Glutamatergic neuron (in vitro differentiated cells): ENCODE measurements at regions not wholly inside any gene's neighbourhood (a gene's known extent, or its start where the extent isn't known, plus 50 kb on each side); places are given as distances from the start of the nearest gene placed in this dataset.

Experiments used
- DNase-seq: peaks from one replicate; pipeline ENCODE4 v3.0.0; 2022
- H3K27ac Mint-ChIP-seq: one replicate; pipeline ENCODE4 v1.8.0; 2020; ENCODE audit warnings: mild to moderate bottlenecking, mixed read lengths, inconsistent platforms; ENCODE audit not compliant: unreplicated experiment
- H3K27me3 Mint-ChIP-seq: one replicate; pipeline ENCODE4 v1.8.0; 2020; ENCODE audit warnings: mild to moderate bottlenecking, moderate library complexity, mixed read lengths, inconsistent platforms; ENCODE audit not compliant: unreplicated experiment
- H3K36me3 Mint-ChIP-seq: one replicate; pipeline ENCODE4 v1.8.0; 2020; ENCODE audit warnings: mild to moderate bottlenecking, mixed read lengths, inconsistent platforms; ENCODE audit not compliant: unreplicated experiment
- H3K4me1 Mint-ChIP-seq: one replicate; pipeline ENCODE4 v1.8.0; 2020; ENCODE audit warnings: mild to moderate bottlenecking, low read depth, mixed read lengths, inconsistent platforms; ENCODE audit not compliant: unreplicated experiment
- H3K4me3 Mint-ChIP-seq: one replicate; pipeline ENCODE4 v1.8.0; 2020; ENCODE audit warnings: mild to moderate bottlenecking, mixed read lengths, inconsistent platforms; ENCODE audit not compliant: unreplicated experiment
- H3K9me3 Mint-ChIP-seq: one replicate; pipeline ENCODE4 v1.8.0; 2020; ENCODE audit warnings: mild to moderate bottlenecking, moderate library complexity, mixed read lengths, inconsistent platforms; ENCODE audit not compliant: unreplicated experiment
- CTCF ChIP-seq: fragments of 200-600 bp; sonication (generic); IDR thresholded peaks from one replicate; pipeline ENCODE4 v1.5.0; 2021; ENCODE audit not compliant: partially characterized antibody, unreplicated experiment

- H3K27ac Mint-ChIP-seq: no peak overlapping the region
- H3K36me3 Mint-ChIP-seq: no peaks in the 10 kb centered on the region
- TF ChIP-seq CTCF: no peak
- no peaks in the 10 kb centered on the region for H3K27me3 Mint-ChIP-seq
- DNase-seq: no peak
- no peak overlapping the region for H3K4me3 Mint-ChIP-seq
- H3K4me1 Mint-ChIP-seq: no peaks in the 10 kb centered on the region
- no peaks in the 10 kb centered on the region for H3K9me3 Mint-ChIP-seq
Measured at GRCh38 chr1:191963781-191964455, 194.3 kb upstream of the RGS18 start.

GRCh38 chr1:191969290-191969689 is 189.0 kb upstream of the RGS18 start:
- Mint-ChIP-seq H3K27me3 (no peaks in the 10 kb centered on the region), H3K9me3 (no peaks in the 10 kb centered on the region), H3K27ac (no peak overlapping the region), H3K36me3 (peaks cover 6% of the 10 kb centered on the region), H3K4me3 (no peak overlapping the region), H3K4me1 (no peaks in the 10 kb centered on the region)
- no peak for TF ChIP-seq CTCF
- no peak for DNase-seq

- H3K4me3 Mint-ChIP-seq: no peak overlapping the region
- H3K4me1 Mint-ChIP-seq: no peaks in the 10 kb centered on the region
- no peaks in the 10 kb centered on the region for H3K9me3 Mint-ChIP-seq
- no peak for DNase-seq
- no peaks in the 10 kb centered on the region for H3K27me3 Mint-ChIP-seq
- no peak for TF ChIP-seq CTCF
- no peak overlapping the region for H3K27ac Mint-ChIP-seq
- peaks cover 9% of the 10 kb centered on the region for H3K36me3 Mint-ChIP-seq
Measured at GRCh38 chr1:191970116-191970515, 188.1 kb upstream of the RGS18 start.

GRCh38 chr1:191971447-191971846 is 186.8 kb upstream of the RGS18 start:
- no peak for TF ChIP-seq CTCF
- Mint-ChIP-seq H3K36me3 (peaks cover 9% of the 10 kb centered on the region), H3K9me3 (no peaks in the 10 kb centered on the region), H3K27me3 (no peaks in the 10 kb centered on the region), H3K4me1 (no peaks in the 10 kb centered on the region), H3K4me3 (no peak overlapping the region), H3K27ac (no peak overlapping the region)
- no peak for DNase-seq

- H3K36me3 Mint-ChIP-seq: peaks cover 9% of the 10 kb centered on the region
- H3K27ac Mint-ChIP-seq: no peak overlapping the region
- H3K27me3 Mint-ChIP-seq: no peaks in the 10 kb centered on the region
- no peak for DNase-seq
- no peak for TF ChIP-seq CTCF
- H3K4me1 Mint-ChIP-seq: no peaks in the 10 kb centered on the region
- H3K4me3 Mint-ChIP-seq: no peak overlapping the region
- no peaks in the 10 kb centered on the region for H3K9me3 Mint-ChIP-seq
Measured at GRCh38 chr1:191974004-191974403, 184.3 kb upstream of the RGS18 start.
